Right lobe of liver (tissue), 6 donors: ENCODE measurements at regions not wholly inside any gene's neighbourhood (a gene's known extent, or its start where the extent isn't known, plus 50 kb on each side); places are given as distances from the start of the nearest gene placed in this dataset.

Source experiments
- ATAC-seq, 4 donors: fragments of 200-7000 bp; cut with Tn5 transposase; one replicate each; pipeline ENCODE4 v1.9.1; 2020; ENCODE audit warnings: mild to moderate bottlenecking in 4 of 4, moderate library complexity in 4 of 4
- DNase-seq, 3 donors: peaks; one replicate each; pipeline ENCODE4 v3.0.0-alpha.2; 2020
- H3K27ac ChIP-seq, 3 donors: fragments of 200-600 bp; one replicate each; pipeline ENCODE4 v1.8.0; 2022
- H3K27me3 ChIP-seq, 2 donors: fragments of 200-600 bp; one replicate each; pipeline ENCODE4 v1.8.0; 2022
- H3K36me3 ChIP-seq, 4 donors: fragments of 200-600 bp; sonication (generic) in 1 of 4; one replicate each; pipeline versions ENCODE4 v1.5.1 to v1.8.0; 2017 to 2022; ENCODE audit warnings: control low read depth in 1 of 4
- H3K4me1 ChIP-seq, 4 donors: fragments of 200-600 bp; sonication (generic) in 1 of 4; one replicate each; pipeline versions ENCODE4 v1.5.1 to v1.8.0; 2017 to 2022; ENCODE audit warnings: control low read depth in 1 of 4
- H3K4me3 ChIP-seq, 3 donors: fragments of 200-600 bp; one replicate each; pipeline ENCODE4 v1.8.0; 2022
- H3K9me3 ChIP-seq, 4 donors: fragments of 200-600 bp; sonication (generic) in 1 of 4; one replicate each; pipeline versions ENCODE4 v1.5.1 to v1.8.0; 2017 to 2022; ENCODE audit warnings: control low read depth in 1 of 4
- CTCF ChIP-seq, 4 donors: fragments of 200-600 bp in 3 of 4; fragments of 450-650 bp in 1 of 4; IDR thresholded peaks; one replicate each; pipeline versions ENCODE4 v1.5.1 to v1.8.0; 2016 to 2022; ENCODE audit warnings: antibody characterized with exemption in 4 of 4, mild to moderate bottlenecking in 2 of 4
- POLR2A ChIP-seq: fragments of 450-650 bp; IDR thresholded peaks from one replicate; pipeline ENCODE4 v1.6.1; 2017; ENCODE audit warnings: antibody characterized with exemption, mild to moderate bottlenecking
- WGBS: methylation state at CpG from one replicate; pipeline ENCODE4 v1.1.6; 2018; ENCODE audit warnings: low coverage, low lambda C conversion rate; ENCODE audit not compliant: insufficient coverage; ENCODE audit errors: missing lambda C conversion rate; 5-methylcytosine and 5-hydroxymethylcytosine counted together
- intact Hi-C, 2 donors: fragments of 100-400 bp; cut with DNase I; formaldehyde crosslinking; loops; one replicate each; pipeline versions ENCODE4 v1.11.2 to v1.14.1; 2022
- donor health status: DM: no; HTN: yes; CAD: no.
- donor health status: DM: no; HTN: no; CAD: no.
- donor health status: DM: no; HTN: no; CAD: no.
- donor health status: DM: no; HTN: yes; CAD: no.
- donor health status: DM: no; HTN: yes; CAD: no.

- no peaks in the 10 kb centered on the region for H3K4me1 ChIP-seq
- DNase-seq (no peak), ATAC-seq (no peak)
- no peaks in the 10 kb centered on the region for H3K9me3 ChIP-seq
- intact Hi-C loops: no loop called here
- TF ChIP-seq CTCF (IDR thresholded peaks at IDR 0.05) (no peak), POLR2A (no peak)
- H3K36me3 ChIP-seq: no peaks in the 10 kb centered on the region
- WGBS: 35% methylated on average over 2 of the region's 2 CpGs
- no peak overlapping the region for H3K4me3 ChIP-seq
- no peaks in the 10 kb centered on the region for H3K27me3 ChIP-seq
- H3K27ac ChIP-seq: no peak overlapping the region
Observed at GRCh38 chr6:19268117-19268516, 569.1 kb upstream of the ID4 start.

GRCh38 chr6:19268718-19269117, 568.5 kb upstream of the ID4 start:
- intact Hi-C loops: no loop called here
- no peak for TF ChIP-seq POLR2A
- Histone ChIP-seq H3K27me3 (no peaks in the 10 kb centered on the region), H3K9me3 (no peaks in the 10 kb centered on the region), H3K27ac (no peak overlapping the region), H3K4me1 (no peaks in the 10 kb centered on the region), H3K4me3 (no peak overlapping the region), H3K36me3 (no peaks in the 10 kb centered on the region)
- ATAC-seq: no peak
- no peak for DNase-seq

GRCh38 chr6:19269341-19269898, 567.8 kb upstream of the ID4 start:
- no peaks in the 10 kb centered on the region for H3K36me3 ChIP-seq
- no peak overlapping the region for H3K27ac ChIP-seq
- intact Hi-C loops: no loop called here
- H3K27me3 ChIP-seq: no peaks in the 10 kb centered on the region
- TF ChIP-seq CTCF (IDR thresholded peaks at IDR 0.05) (no peak), POLR2A (no peak)
- ATAC-seq (no peak), DNase-seq (no peak)
- H3K4me3 ChIP-seq: no peak overlapping the region
- H3K9me3 ChIP-seq: no peaks in the 10 kb centered on the region
- 58% methylated on average over 2 of the region's 5 CpGs for WGBS
- no peaks in the 10 kb centered on the region for H3K4me1 ChIP-seq

GRCh38 chr6:19270616-19271015, 566.6 kb upstream of the ID4 start:
- H3K4me1 ChIP-seq: no peaks in the 10 kb centered on the region
- H3K4me3 ChIP-seq: no peak overlapping the region
- ATAC-seq: peak in 1 of 4 donors; percentile 20
- intact Hi-C loops: no loop called here
- no peak overlapping the region for H3K27ac ChIP-seq
- DNase-seq: no peak
- H3K9me3 ChIP-seq: no peaks in the 10 kb centered on the region
- H3K27me3 ChIP-seq: no peaks in the 10 kb centered on the region
- WGBS: 34% methylated on average over 3 of the region's 15 CpGs
- no peak for TF ChIP-seq CTCF (IDR thresholded peaks at IDR 0.05)
- TF ChIP-seq POLR2A: no peak
- no peaks in the 10 kb centered on the region for H3K36me3 ChIP-seq

GRCh38 chr6:19279273-19279684, 557.9 kb upstream of the ID4 start:
- Histone ChIP-seq H3K27me3 (no peaks in the 10 kb centered on the region), H3K4me1 (peaks cover 0 to 9% (median 0%) of the 10 kb centered on the region in 4 donors), H3K36me3 (no peaks in the 10 kb centered on the region), H3K4me3 (no peak overlapping the region), H3K27ac (no peak overlapping the region), H3K9me3 (no peaks in the 10 kb centered on the region)
- TF ChIP-seq CTCF (IDR thresholded peaks at IDR 0.05): no peak
- TF ChIP-seq POLR2A: no peak
- ATAC-seq: peak in 1 of 4 donors; percentile 20
- 23% methylated on average over 2 of the region's 2 CpGs for WGBS
- intact Hi-C loops: no loop called here
- no peak for DNase-seq
